NCI-H510A treated with DMSO at 0.1 percent for 48 hours (cell line): ENCODE measurements at regions not wholly inside any gene's neighbourhood (a gene's known extent, or its start where the extent isn't known, plus 50 kb on each side); places are given as distances from the start of the nearest gene placed in this dataset.
"Not testable (repeated sequence)": the region's sequence is repeated elsewhere in the genome, so short reads cannot be mapped to it uniquely, and the experiment has no call there.

Source experiments
- DNase-seq: peaks from one replicate; lab custom pipeline; 2025; lab: John Stamatoyannopoulos, UW

- DNase-seq = not testable (repeated sequence)
Observed at GRCh38 chr1:239992566-239992965, 99.1 kb upstream of the FMN2 start.

DNA sequence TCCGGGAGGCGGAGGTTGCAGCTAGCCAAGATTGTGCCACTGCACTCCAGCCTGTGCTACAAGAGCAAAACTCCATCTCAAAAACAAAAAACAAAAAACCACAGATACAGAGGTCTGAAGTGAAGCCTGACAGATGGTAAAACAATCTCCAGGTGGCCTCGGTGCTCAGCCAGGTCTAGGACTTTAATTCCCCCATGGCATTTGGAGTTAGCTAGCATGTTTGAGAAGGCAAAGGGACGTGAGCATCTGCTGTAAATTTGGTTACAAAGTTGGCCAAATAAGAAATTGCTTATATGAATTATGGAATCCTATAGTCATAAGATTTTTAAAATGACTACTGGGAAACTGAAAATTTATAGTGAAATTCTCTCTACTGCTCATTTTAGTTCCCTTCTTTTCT is 98.3 kb upstream of the FMN2 start:
- no peak for DNase-seq

DNA sequence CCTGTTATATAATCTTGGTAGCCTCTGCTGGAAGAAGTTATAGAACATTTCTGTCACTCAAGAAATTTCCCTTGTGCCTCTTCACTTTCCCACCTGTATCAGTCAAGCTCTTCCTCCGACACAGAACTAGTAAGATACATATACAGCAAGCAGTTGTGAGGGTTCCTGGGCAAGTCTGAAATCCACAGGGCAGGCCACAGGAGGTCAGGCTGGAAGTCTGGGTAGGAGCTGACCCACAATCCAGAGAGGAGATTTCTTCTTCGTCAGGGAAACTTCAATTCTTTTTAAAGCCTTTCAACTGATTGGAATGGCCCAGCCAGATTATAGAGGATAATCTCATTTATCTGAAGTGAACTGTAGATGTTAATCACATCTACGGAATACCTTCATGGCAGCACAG is 96.4 kb upstream of the FMN2 start:
- no peak for DNase-seq

DNA sequence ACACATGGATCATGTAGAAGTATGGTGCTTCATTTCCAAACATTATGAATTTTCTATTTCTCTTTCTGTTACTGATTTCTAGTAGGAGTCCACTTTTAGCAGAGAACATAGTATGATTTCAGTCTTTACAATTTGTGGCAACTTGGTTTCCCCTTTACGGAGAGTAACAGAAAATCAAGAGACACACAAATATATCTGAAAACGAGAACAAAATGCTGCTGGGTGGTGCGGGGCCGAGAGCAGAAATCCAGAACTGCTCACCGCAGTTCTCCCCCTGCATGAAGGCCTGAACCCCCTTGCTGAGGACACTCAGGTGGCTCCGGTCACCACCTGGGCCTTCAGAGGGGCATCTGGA is 94.5 kb upstream of the FMN2 start:
- DNase-seq = no peak

DNA sequence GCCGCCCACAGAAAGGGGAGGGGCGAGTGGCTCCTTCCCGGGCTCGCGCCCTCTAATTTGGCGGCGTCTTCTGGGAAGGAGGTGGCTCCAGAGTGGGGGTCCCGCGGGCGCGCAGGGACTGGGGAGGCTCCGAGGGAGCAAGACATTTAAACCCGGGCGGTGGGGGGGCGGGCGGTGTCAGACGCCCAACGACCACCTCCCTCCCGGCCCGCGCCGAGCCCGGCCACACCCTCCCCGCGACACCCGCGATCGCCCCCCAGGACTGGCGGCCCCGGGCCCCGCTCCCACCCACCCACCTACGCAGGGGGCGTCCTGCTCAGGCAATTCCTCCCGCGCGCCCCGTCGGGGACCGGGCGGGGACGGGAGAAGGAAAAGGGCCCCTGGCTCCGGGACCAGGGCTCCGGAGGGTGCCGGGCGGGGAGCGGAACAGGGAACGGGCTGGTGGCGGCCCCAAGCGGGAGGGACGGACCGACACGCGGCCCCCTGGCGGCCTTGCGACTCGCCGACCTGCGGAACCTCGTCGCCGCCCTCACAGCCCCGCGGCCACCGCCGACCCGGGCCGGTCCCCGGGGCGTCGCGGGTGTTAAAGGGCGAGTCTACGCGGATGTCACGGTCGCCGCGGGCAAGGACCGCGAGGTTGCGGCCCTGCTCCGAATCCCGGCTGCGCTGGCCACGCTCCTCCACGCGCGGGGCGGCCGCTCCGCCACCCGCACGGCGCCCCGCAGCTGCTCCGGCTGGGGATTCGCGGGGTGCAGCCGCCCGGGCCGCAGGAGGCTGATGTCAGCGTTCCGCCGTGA is 94.0 kb upstream of the FMN2 start:
- no peak for DNase-seq

- no peak for DNase-seq
Observed at GRCh38 chr1:239998312-239998649, 93.4 kb upstream of the FMN2 start.

DNA sequence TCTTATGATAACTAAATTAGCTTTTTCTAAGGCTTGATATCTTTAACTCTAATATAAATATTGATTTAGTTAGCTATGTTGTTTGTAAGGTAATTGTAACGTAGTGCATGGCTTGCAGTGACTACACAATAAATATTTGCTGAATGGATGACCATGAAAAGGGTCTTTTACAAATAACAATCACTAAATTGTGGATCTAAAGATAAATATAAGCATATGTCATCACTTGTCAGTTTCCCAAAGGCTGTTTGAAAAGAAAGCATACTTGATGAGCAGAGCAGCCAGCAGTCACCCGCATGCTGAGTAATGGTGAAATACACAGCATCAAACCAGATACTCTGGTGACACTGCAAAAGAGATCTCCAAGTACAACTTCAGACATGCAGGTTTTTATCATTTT is 92.5 kb upstream of the FMN2 start:
- DNase-seq = peak; percentile 48

GRCh38 chr1:240000634-240001033 is 91.0 kb upstream of the FMN2 start:
- DNase-seq = no peak

- no peak for DNase-seq
Observed at GRCh38 chr1:240001177-240001740, 90.4 kb upstream of the FMN2 start.

DNA sequence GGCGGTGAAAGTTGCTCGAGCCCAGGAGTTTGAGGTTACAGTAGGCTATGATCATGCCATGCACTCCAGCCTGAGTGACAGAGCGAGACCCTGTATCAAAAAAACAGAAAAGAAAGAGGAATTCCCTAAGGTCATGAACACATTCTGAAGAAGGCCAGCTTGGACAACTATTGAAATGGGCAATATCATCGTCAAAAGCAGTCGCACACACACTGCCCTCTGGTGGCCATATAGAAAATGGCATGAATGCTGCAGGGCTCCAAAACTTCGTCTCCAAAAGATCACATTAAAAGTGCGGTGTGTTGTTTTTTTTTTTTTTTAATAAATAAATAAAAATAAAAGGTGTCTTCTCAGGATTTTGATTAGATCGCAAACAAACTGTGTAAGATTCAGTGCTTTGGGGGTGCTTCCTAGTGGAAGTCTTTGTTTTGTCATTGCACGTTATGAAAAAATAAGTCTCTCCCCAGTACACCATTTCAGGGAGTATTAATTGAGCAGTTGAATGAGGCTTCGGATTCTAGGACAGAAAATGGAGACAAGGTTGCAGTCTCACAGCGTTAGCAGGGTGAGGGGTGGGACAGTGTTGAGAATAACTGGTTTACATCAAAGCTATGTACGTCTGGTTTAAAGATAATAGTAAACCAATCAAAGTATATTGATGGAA is 87.5 kb upstream of the FMN2 start:
- no peak for DNase-seq

GRCh38 chr1:240005997-240006650 is 85.6 kb upstream of the FMN2 start:
- no peak for DNase-seq

GRCh38 chr1:240008298-240008697 is 83.4 kb upstream of the FMN2 start:
- no peak for DNase-seq

GRCh38 chr1:240014051-240014450 is 77.6 kb upstream of the FMN2 start:
- no peak for DNase-seq

DNA sequence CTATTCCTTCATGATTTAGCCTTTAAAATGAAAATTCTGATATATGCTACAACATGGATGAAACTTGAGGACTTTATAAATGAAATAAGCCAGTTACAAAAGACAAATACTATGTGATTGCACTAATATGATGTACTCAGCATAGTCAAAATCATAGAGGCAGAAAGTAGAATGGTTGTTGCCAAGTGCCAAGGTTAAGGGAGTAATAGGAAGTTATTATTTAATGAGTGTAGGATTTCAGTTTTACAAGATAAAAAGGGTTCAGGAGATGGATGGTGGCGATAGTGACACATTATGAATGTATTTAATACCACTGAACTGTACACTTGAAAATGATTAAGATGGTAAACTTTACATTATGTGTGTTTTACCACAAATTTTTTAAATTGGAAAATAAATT is 73.1 kb upstream of the FMN2 start:
- no peak for DNase-seq

DNA sequence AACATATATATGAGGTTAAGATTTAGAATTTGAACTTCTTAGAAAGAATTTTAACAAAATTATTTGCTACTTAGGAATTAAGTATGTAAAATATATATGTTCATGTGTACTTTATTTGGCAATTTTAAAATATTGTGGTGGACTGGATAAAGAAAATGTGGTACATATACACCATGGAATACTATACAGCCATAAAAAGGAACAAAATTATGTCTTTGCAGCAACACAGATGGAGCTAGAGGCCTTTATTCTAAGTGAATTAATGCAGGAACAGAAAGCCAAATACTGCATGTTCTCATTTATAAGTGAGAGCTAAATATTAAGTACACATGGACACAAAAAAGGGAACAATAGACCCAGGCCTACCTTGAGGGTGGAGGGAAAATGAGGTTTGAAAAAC is 72.2 kb upstream of the FMN2 start:
- DNase-seq = no peak

DNA sequence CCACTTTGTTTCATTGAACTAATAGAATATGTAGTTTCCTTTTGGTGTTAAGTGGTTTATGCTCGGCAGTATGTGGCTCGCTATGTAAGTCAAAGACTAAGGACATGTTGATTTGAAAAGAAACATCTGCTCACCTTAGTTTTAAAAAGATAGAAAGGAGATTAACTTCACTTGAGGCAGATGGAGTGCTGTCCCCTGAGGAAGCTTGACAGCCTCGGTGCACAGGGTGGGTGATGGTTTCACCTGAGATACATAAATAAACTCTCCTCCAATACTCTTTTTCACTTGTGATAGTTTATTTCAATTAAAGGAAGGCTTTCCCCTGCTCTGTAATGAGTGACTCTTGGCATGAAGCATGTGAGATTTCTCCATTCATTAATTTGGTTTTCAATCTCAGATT is 70.8 kb upstream of the FMN2 start:
- DNase-seq = no peak

DNA sequence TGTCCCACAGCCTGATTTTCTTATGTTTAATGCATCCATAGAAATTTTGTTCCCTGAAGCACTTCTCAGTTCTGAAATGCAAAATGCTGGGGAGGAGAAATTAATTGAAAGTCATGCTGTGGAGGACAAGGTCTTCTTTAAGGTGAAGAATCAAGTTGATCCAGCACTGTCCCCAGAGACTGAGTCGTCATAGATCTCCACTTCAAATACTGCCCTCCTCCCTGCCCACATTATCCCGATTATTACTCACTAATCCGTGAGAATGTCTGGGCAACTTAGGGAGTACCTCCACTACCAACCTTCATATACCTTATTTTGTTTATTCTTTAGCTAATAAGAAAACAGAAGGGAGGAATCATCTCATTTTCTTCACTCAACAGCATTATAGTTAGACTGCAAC is 70.0 kb upstream of the FMN2 start:
- no peak for DNase-seq

GRCh38 chr1:240027059-240027462 is 64.6 kb upstream of the FMN2 start:
- peak; percentile 20 for DNase-seq

- DNase-seq = no peak
Observed at GRCh38 chr1:240029418-240029817, 62.3 kb upstream of the FMN2 start.

DNA sequence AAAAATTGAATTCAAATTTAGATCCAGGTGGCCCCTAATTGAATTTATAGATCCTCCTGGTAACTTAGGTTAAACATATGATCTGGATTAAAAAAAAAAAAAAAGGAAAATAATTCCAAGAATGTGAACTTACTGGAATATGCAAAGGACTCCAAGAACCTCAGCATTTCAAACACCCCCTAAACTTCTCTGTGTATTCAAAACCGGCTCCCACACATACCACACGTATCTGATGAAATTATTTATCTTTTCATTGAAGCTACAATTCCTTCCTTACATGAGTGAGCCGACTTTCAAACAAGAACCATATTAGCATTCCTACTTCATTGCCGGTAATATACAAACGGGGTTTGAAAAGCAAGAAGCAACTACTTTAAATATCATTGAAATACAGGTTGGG is 61.4 kb upstream of the FMN2 start:
- DNase-seq = no peak

DNA sequence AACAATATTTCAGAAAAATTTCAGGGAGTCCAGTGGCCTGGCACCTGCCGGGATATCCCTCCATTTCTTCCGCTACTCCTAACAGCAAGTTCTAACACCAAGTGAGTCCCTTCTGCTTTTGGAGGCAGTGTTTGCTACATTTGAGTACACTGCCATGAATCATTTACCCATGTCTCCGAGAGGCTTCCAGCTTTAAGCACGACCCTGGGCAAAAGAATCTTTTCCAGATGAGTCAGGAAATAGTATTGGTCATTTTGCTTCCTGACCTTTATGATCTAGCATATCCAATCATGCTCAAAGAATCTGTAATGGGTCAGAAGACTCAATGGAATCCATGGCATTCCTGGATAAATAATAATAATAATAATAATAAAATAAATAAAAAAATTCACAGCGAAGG is 60.7 kb upstream of the FMN2 start:
- no peak for DNase-seq

DNA sequence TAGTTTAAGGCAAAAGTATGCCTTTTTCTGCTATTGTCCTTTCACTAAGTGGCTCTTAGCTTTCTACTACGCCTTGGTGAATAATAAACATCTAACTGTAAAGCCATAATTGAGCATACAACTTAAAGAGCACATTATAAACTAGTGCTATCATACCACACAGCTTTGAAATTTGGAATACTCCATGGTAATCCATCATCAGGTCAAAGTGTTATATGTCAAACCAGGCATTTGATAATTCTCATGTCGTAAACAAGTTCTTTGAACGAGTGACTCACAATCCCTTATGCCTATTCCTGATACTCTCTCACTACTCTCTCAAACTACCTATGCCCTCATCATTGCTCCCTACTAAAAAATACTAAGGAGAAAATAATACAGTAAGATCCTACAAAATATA is 60.3 kb upstream of the FMN2 start:
- no peak for DNase-seq

- DNase-seq = no peak
Observed at GRCh38 chr1:240033406-240033805, 58.3 kb upstream of the FMN2 start.
